Gastrocnemius medialis (tissue), 4 donors: ENCODE measurements at regions not wholly inside any gene's neighbourhood (a gene's known extent, or its start where the extent isn't known, plus 50 kb on each side); places are given as distances from the start of the nearest gene placed in this dataset.

ENCODE experiments used
- ATAC-seq, 2 donors: fragments of 150-250 bp; one replicate each; pipeline ENCODE4 v1.9.1; 2016
- DNase-seq, 2 donors: peaks; one replicate each; pipeline ENCODE4 v3.0.0-alpha.2; 2019
- H3K27ac ChIP-seq, 4 donors: fragments of 200-600 bp; sonication (generic); 1 replicate in 1 of 4; 2 replicates in 3 of 4; pipeline ENCODE4 v1.5.1; 2016 to 2018; ENCODE audit warnings: mild to moderate bottlenecking in 2 of 4, moderate library complexity in 1 of 4
- H3K27me3 ChIP-seq, 3 donors: fragments of 200-600 bp; sonication (generic) in 2 of 3; 1 replicate in 1 of 3; 2 replicates in 2 of 3; pipeline versions ENCODE4 v1.5.1 to v1.6.0; 2016 to 2019; ENCODE audit warnings: mild to moderate bottlenecking in 1 of 3, moderate library complexity in 1 of 3
- H3K36me3 ChIP-seq, 2 donors: fragments of 200-600 bp; sonication (generic) in 1 of 2; one replicate each; pipeline ENCODE4 v1.5.1; 2017 to 2018
- H3K4me1 ChIP-seq, 2 donors: fragments of 200-600 bp; sonication (generic) in 1 of 2; one replicate each; pipeline ENCODE4 v1.5.1; 2016 to 2017; ENCODE audit warnings: mild to moderate bottlenecking in 2 of 2
- H3K4me3 ChIP-seq, 4 donors: fragments of 200-600 bp; sonication (generic) in 3 of 4; 1 replicate in 1 of 4; 2 replicates in 3 of 4; pipeline ENCODE4 v1.5.1; 2016 to 2019; ENCODE audit warnings: mild to moderate bottlenecking in 2 of 4
- H3K9me3 ChIP-seq, 3 donors: fragments of 200-600 bp; sonication (generic) in 2 of 3; 1 replicate in 1 of 3; 2 replicates in 2 of 3; pipeline ENCODE4 v1.5.1; 2016 to 2019
- POLR2A ChIP-seq, 2 donors: fragments of 450-650 bp; IDR thresholded peaks; one replicate each; pipeline ENCODE4 v1.6.1; 2017; ENCODE audit warnings: antibody characterized with exemption in 2 of 2, mild to moderate bottlenecking in 2 of 2, moderate library complexity in 2 of 2
- in situ Hi-C, 4 donors: fragments of 200-750 bp; cut with MboI; loops; one replicate each; pipeline versions ENCODE4 v1.15.0 to v1.8.0; 2017; ENCODE audit warnings: low sequenced_read_pairs in 4 of 4
- intact Hi-C: fragments of 100-400 bp; cut with DNase I; formaldehyde crosslinking; loops from one replicate; pipeline ENCODE4 v1.15.1; 2023; ENCODE audit warnings: low total_unique reads
- TF ChIP-seq, protein P1 (sequence below), 5 experiments: fragments of 450-650 bp in 3 of 5; fragments of 200-600 bp in 2 of 5; sonication (generic) in 2 of 5; IDR thresholded peaks in 4 of 5; conservative IDR thresholded peaks in 1 of 5; 1 replicate in 4 of 5; 2 replicates in 1 of 5; pipeline ENCODE4 v1.5.1; 2016 to 2019; ENCODE audit warnings: antibody characterized with exemption in 5 of 5, mild to moderate bottlenecking in 3 of 5, moderate library complexity in 3 of 5

DNA sequence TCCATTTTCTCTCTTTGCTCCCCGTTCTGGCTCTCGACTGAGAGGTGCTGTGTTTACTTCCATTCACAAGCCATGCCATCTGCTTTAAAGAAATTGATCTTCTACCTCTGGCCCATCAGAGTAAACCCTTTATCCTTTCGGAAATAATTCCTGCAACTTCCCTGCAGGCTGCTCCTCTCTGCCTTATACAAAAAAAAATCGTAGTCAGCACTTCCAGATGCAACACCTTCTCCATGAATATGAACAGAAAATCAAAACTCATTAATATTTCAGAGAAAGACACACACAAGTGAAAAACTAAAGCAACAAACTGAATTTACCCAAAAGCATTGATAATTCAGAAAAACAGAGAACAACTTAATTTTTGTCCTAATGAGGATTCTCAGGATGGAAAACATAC is 127.6 kb upstream of the FSCB start:
- Histone ChIP-seq H3K9me3 (no peaks in the 10 kb centered on the region), H3K36me3 (no peaks in the 10 kb centered on the region), H3K27me3 (no peaks in the 10 kb centered on the region), H3K27ac (no peak overlapping the region), H3K4me3 (no peak overlapping the region), H3K4me1 (no peaks in the 10 kb centered on the region)
- TF ChIP-seq, protein P1, sequence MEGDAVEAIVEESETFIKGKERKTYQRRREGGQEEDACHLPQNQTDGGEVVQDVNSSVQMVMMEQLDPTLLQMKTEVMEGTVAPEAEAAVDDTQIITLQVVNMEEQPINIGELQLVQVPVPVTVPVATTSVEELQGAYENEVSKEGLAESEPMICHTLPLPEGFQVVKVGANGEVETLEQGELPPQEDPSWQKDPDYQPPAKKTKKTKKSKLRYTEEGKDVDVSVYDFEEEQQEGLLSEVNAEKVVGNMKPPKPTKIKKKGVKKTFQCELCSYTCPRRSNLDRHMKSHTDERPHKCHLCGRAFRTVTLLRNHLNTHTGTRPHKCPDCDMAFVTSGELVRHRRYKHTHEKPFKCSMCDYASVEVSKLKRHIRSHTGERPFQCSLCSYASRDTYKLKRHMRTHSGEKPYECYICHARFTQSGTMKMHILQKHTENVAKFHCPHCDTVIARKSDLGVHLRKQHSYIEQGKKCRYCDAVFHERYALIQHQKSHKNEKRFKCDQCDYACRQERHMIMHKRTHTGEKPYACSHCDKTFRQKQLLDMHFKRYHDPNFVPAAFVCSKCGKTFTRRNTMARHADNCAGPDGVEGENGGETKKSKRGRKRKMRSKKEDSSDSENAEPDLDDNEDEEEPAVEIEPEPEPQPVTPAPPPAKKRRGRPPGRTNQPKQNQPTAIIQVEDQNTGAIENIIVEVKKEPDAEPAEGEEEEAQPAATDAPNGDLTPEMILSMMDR (IDR thresholded peaks at IDR 0.05 in 4 of 5, conservative IDR thresholded peaks at IDR 0.05 in 1 of 5): no peak
- no peak for TF ChIP-seq POLR2A (IDR thresholded peaks at IDR 0.05)
- intact Hi-C loops: no loop called here
- no peak for DNase-seq
- ATAC-seq: no peak
- in situ Hi-C loops: no loop called here

DNA sequence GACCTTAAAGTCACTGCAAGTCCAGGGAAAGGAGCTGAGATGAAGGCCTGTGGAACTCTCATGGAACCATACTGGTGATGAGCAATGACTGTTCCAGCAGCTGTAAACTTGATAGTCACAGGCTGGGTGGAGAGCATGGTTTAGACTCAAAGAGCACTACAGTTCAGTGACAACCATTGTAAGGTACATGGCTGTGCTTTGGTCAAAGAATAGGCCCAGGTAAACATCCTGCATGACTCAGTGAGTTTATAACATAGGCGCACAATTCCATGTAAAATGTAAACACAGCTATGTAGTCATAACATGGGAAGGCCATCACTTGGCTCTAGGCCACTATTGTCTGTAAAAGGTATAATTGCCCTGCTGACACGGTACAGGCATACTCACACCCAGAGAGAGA is 119.3 kb upstream of the FSCB start:
- ATAC-seq: no peak
- no peak overlapping the region for H3K27ac ChIP-seq

DNA sequence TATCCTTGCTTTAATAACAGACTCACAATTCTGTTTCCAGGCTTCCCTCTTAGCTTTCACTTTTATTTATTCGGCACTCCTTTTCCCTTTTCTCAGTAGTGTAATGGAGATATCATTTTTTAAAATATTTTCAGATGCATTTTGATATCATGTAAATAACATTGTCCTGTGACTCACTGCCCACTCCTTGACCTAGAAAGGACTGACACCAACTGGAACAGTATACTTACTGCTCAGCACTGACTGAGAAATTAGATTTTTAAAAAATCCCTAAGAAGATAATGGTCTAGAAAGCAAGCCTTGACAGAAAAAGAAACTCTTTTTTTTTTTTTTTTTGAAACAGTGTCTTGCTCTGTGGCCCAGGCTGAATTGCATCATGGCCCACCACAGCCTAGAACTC is 118.0 kb upstream of the FSCB start:
- in situ Hi-C loops: no loop called here
- ATAC-seq (no peak), DNase-seq (no peak)
- H3K27ac ChIP-seq: no peak overlapping the region
- no peak for TF ChIP-seq POLR2A (IDR thresholded peaks at IDR 0.05)
- TF ChIP-seq, protein P1 (IDR thresholded peaks at IDR 0.05 in 4 of 5, conservative IDR thresholded peaks at IDR 0.05 in 1 of 5): no peak
- H3K4me1 ChIP-seq: no peaks in the 10 kb centered on the region
- H3K27me3 ChIP-seq: no peaks in the 10 kb centered on the region
- no peaks in the 10 kb centered on the region for H3K36me3 ChIP-seq
- intact Hi-C loops: no loop called here
- H3K4me3 ChIP-seq: no peak overlapping the region
- no peaks in the 10 kb centered on the region for H3K9me3 ChIP-seq

More for the DNA sequence above, 119.3 kb upstream of the FSCB start:
- no peak for DNase-seq
- Histone ChIP-seq H3K27me3 (no peaks in the 10 kb centered on the region), H3K4me1 (no peaks in the 10 kb centered on the region), H3K4me3 (no peak overlapping the region), H3K9me3 (no peaks in the 10 kb centered on the region), H3K36me3 (no peaks in the 10 kb centered on the region)
- intact Hi-C loops: no loop called here
- in situ Hi-C loops: no loop called here
- TF ChIP-seq, protein P1 (IDR thresholded peaks at IDR 0.05 in 4 of 5, conservative IDR thresholded peaks at IDR 0.05 in 1 of 5): no peak
- TF ChIP-seq POLR2A (IDR thresholded peaks at IDR 0.05): no peak

DNA sequence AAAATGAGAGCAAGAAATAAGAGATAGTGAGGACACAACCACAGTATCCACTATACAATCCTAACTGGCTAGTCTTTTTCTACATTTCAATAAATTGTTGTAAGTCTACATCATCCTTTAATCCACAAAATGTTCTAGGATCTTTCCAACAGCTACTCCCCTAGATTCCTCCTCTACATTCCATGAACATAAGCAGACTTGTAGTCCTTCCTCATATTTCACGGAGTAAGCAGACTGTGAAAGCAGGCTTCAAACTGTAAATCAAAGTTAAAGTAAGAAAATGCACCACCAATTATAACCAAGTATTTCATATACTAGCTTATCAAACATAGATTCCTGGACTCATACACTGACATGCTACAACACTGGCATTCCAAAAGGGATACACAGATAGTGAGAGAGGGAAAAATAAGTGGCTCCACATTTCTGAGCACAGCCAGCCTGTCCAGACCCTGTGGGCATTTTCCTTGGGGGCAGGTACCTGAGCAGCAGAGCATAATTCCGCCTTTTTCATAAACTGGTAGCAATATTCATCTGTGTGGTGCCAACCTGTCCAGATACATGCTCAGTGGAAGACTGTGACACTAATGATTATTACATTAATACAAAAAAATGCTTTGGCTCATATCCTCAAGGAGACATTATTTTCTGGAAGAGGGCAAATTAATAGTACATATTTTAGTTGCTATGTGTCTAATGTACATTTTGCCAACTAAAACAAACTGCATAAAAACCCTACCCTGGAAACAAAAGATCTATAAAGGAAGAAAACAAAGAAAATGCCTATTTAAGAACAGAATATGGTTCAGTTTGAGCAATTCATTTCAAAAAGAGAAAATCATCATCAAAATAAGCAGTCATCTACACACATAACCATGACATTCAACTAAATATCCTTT is 113.3 kb upstream of the FSCB start:
- TF ChIP-seq, protein P1 (IDR thresholded peaks at IDR 0.05 in 4 of 5, conservative IDR thresholded peaks at IDR 0.05 in 1 of 5): no peak
- no peak for TF ChIP-seq POLR2A (IDR thresholded peaks at IDR 0.05)
- Histone ChIP-seq H3K4me1 (no peaks in the 10 kb centered on the region), H3K4me3 (no peak overlapping the region), H3K36me3 (no peaks in the 10 kb centered on the region), H3K27ac (no peak overlapping the region), H3K27me3 (no peaks in the 10 kb centered on the region), H3K9me3 (no peaks in the 10 kb centered on the region)
- in situ Hi-C loops: no loop called here
- ATAC-seq: no peak
- DNase-seq: no peak
- intact Hi-C loops: no loop called here
